Vagina (tissue), 2 donors: ENCODE measurements at regions not wholly inside any gene's neighbourhood (a gene's known extent, or its start where the extent isn't known, plus 50 kb on each side); places are given as distances from the start of the nearest gene placed in this dataset.

Experiments used
- DNase-seq, 2 donors: peaks; one replicate each; pipeline ENCODE4 v3.0.0-alpha.2; 2017; ENCODE audit errors: extremely low spot score in 2 of 2
- H3K27ac ChIP-seq: fragments of 200-600 bp; sonication (generic); one replicate; pipeline ENCODE4 v1.5.1; 2019
- H3K27me3 ChIP-seq: fragments of 200-600 bp; sonication (generic); one replicate; pipeline ENCODE4 v1.5.1; 2019
- H3K36me3 ChIP-seq, 2 donors: fragments of 200-600 bp; sonication (generic); one replicate each; pipeline ENCODE4 v1.5.1; 2017 to 2019
- H3K4me1 ChIP-seq: fragments of 200-600 bp; sonication (generic); one replicate; pipeline ENCODE4 v1.5.1; 2019
- H3K4me3 ChIP-seq, 2 donors: fragments of 200-600 bp; sonication (generic); 1 replicate in 1 of 2; 2 replicates in 1 of 2; pipeline ENCODE4 v1.5.1; 2016 to 2019
- H3K9me3 ChIP-seq: fragments of 200-600 bp; sonication (generic); one replicate; pipeline ENCODE4 v1.5.1; 2019
- POLR2A ChIP-seq, 2 donors: fragments of 450-650 bp; IDR thresholded peaks; one replicate each; pipeline ENCODE4 v1.6.1; 2017; ENCODE audit warnings: antibody characterized with exemption in 2 of 2, mild to moderate bottlenecking in 2 of 2, moderate library complexity in 2 of 2
- POLR2AphosphoS5 ChIP-seq, 2 donors: sonication (generic); formaldehyde crosslinking; IDR thresholded peaks; one replicate each; pipeline ENCODE4 v1.9.0; 2017; ENCODE audit warnings: antibody characterized with exemption in 2 of 2, mild to moderate bottlenecking in 2 of 2, low read depth in 1 of 2; ENCODE audit not compliant: insufficient read depth in 1 of 2
- intact Hi-C: fragments of 100-400 bp; cut with DNase I; formaldehyde crosslinking; loops from one replicate; pipeline ENCODE4 v1.15.1; 2023
- TF ChIP-seq, protein P1 (sequence below), 3 experiments: fragments of 450-650 bp in 2 of 3; fragments of 200-600 bp in 1 of 3; sonication (generic) in 1 of 3; IDR thresholded peaks; one replicate each; pipeline ENCODE4 v1.5.1; 2017 to 2019; ENCODE audit warnings: antibody characterized with exemption in 3 of 3, mild to moderate bottlenecking in 2 of 3, moderate library complexity in 2 of 3

DNA sequence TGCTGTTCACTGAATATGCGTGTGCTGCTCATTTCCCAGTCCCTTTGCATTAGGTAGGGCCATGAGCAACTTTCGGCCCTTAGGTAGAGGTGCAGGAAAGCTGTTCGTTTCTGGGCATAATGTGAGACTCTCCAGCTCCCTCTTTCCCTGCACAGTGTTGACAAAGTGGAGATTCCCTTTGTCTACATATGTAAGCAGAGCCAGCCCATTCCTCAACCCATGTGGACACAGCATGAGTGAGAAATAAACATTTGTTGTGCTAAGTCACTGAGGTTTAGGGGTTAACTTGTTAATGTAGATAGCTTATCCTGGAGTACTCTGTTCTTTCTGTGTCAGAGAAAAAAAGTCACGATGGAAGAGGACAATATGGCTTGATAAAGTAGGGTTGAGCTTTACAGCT, 343.8 kb downstream of the PSAT1 start:
- no peak for TF ChIP-seq POLR2AphosphoS5 (IDR thresholded peaks at IDR 0.05; ENCODE audit: insufficient read depth in 1 of 2, low read depth in 1 of 2)
- TF ChIP-seq, protein P1, sequence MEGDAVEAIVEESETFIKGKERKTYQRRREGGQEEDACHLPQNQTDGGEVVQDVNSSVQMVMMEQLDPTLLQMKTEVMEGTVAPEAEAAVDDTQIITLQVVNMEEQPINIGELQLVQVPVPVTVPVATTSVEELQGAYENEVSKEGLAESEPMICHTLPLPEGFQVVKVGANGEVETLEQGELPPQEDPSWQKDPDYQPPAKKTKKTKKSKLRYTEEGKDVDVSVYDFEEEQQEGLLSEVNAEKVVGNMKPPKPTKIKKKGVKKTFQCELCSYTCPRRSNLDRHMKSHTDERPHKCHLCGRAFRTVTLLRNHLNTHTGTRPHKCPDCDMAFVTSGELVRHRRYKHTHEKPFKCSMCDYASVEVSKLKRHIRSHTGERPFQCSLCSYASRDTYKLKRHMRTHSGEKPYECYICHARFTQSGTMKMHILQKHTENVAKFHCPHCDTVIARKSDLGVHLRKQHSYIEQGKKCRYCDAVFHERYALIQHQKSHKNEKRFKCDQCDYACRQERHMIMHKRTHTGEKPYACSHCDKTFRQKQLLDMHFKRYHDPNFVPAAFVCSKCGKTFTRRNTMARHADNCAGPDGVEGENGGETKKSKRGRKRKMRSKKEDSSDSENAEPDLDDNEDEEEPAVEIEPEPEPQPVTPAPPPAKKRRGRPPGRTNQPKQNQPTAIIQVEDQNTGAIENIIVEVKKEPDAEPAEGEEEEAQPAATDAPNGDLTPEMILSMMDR (IDR thresholded peaks at IDR 0.05): no peak
- TF ChIP-seq POLR2A (IDR thresholded peaks at IDR 0.05): no peak
- no peaks in the 10 kb centered on the region for H3K9me3 ChIP-seq
- H3K36me3 ChIP-seq: no peaks in the 10 kb centered on the region
- H3K4me3 ChIP-seq: no peak overlapping the region
- intact Hi-C loops: no loop called here
- no peak overlapping the region for H3K27ac ChIP-seq
- H3K27me3 ChIP-seq: no peaks in the 10 kb centered on the region
- H3K4me1 ChIP-seq: no peaks in the 10 kb centered on the region
- DNase-seq: no peak

DNA sequence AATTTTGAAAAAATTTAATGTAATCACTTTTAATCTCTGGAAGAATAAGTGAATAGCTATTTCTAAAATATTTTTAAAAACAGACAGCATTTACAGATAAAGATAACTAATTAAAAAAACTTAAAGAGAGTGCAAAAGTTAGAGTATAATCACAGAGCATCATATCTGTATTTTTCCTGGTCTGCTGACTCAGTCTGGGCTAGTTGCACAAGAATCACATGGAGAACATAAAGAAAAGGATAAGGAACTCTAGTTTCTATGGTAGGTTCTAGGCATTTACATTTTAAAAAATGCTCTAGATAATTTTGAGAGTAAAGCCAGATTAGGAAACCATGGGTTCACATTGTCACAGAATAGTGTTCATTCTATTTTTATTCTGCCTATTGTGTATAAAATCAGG, 347.4 kb downstream of the PSAT1 start:
- Histone ChIP-seq H3K27ac (no peak overlapping the region), H3K4me3 (no peak overlapping the region), H3K27me3 (no peaks in the 10 kb centered on the region), H3K9me3 (no peaks in the 10 kb centered on the region), H3K36me3 (no peaks in the 10 kb centered on the region), H3K4me1 (no peaks in the 10 kb centered on the region)
- DNase-seq: no peak
- no peak for TF ChIP-seq POLR2A (IDR thresholded peaks at IDR 0.05)
- TF ChIP-seq, protein P1 (IDR thresholded peaks at IDR 0.05): no peak
- no peak for TF ChIP-seq POLR2AphosphoS5 (IDR thresholded peaks at IDR 0.05; ENCODE audit: insufficient read depth in 1 of 2, low read depth in 1 of 2)
- intact Hi-C loops: no loop called here

DNA sequence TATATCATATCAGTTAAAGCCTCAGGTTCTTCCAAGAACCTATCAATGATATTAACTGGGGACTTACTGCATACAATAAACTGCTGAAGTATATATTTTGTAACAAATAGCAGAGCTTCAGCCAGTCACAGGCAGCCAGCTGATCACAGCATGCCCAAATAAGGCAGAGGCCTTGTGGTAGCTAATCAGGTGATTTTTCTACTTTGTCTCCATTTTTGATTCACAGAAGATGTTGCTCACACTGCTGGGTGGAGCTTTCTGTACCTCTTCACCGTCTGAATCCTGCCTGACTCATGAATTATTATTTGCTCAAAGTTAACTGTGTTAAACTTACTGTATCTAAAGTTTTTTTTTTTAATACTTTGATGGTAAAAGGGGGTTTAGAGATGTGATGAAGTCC, 357.4 kb downstream of the PSAT1 start:
- H3K4me1 ChIP-seq: no peaks in the 10 kb centered on the region
- no peaks in the 10 kb centered on the region for H3K36me3 ChIP-seq
- no peaks in the 10 kb centered on the region for H3K9me3 ChIP-seq
- intact Hi-C loops: no loop called here
- H3K4me3 ChIP-seq: no peak overlapping the region
- no peak overlapping the region for H3K27ac ChIP-seq
- DNase-seq: no peak
- no peaks in the 10 kb centered on the region for H3K27me3 ChIP-seq
- no peak for TF ChIP-seq POLR2A (IDR thresholded peaks at IDR 0.05)
- TF ChIP-seq POLR2AphosphoS5 (IDR thresholded peaks at IDR 0.05; ENCODE audit: insufficient read depth in 1 of 2, low read depth in 1 of 2): no peak

DNA sequence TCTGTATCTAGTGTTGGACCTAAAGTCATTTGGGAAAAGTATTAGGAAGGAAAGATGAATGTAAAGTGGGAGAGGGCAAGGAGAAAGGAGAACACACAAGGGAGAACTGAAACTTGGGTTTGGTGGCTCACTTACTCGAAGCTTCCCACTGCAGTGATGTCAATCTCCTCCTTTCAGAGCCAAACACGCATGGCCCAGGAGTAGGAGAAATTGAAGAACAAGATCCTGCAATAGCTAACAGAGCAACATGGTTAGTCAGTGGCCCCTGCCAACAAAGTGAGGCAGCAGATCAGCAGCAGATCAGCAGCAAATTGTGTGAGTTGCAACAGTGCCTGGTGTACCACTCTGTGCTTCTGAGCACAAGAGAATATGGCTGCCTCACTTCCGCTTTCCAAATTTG, 366.4 kb downstream of the PSAT1 start:
- TF ChIP-seq POLR2AphosphoS5 (IDR thresholded peaks at IDR 0.05; ENCODE audit: insufficient read depth in 1 of 2, low read depth in 1 of 2): no peak
- TF ChIP-seq, protein P1 (IDR thresholded peaks at IDR 0.05): no peak
- no peak for TF ChIP-seq POLR2A (IDR thresholded peaks at IDR 0.05)
- no peak for DNase-seq
- no peak overlapping the region for H3K27ac ChIP-seq
- H3K4me3 ChIP-seq: no peak overlapping the region
- intact Hi-C loops: no loop called here
- H3K36me3 ChIP-seq: no peaks in the 10 kb centered on the region
- no peaks in the 10 kb centered on the region for H3K27me3 ChIP-seq
- no peaks in the 10 kb centered on the region for H3K9me3 ChIP-seq
- no peaks in the 10 kb centered on the region for H3K4me1 ChIP-seq

DNA sequence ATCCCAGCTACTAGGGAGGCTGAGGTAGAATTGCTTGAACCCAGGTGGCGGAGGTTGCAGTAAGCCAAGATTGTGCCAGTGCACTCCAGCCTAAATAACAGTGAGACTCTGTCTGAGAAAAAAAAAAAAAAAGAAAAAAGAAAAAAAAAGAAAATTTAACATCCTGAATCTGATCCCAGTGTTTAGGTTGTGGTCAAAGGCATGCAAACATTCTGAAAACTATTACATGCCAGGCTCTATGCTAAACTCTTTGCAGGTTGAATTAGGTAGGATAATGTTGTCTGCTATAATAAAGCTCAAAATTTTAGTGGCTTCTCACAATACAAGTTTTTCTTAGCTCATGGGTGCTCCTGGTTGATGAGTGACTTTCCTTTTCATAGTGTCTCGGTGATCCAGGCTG, 367.4 kb downstream of the PSAT1 start:
- intact Hi-C loops: no loop called here
- Histone ChIP-seq H3K36me3 (no peaks in the 10 kb centered on the region), H3K4me3 (no peak overlapping the region), H3K4me1 (no peaks in the 10 kb centered on the region), H3K27me3 (no peaks in the 10 kb centered on the region), H3K27ac (no peak overlapping the region), H3K9me3 (no peaks in the 10 kb centered on the region)
- TF ChIP-seq, protein P1 (IDR thresholded peaks at IDR 0.05): no peak
- TF ChIP-seq POLR2A (IDR thresholded peaks at IDR 0.05) (no peak), POLR2AphosphoS5 (IDR thresholded peaks at IDR 0.05; ENCODE audit: insufficient read depth in 1 of 2, low read depth in 1 of 2) (no peak)
- no peak for DNase-seq
